ENCODE measurements at regions not wholly inside any gene's neighbourhood (a gene's known extent, or its start where the extent isn't known, plus 50 kb on each side); places are given as distances from the start of the nearest gene placed in this dataset.

DNA sequence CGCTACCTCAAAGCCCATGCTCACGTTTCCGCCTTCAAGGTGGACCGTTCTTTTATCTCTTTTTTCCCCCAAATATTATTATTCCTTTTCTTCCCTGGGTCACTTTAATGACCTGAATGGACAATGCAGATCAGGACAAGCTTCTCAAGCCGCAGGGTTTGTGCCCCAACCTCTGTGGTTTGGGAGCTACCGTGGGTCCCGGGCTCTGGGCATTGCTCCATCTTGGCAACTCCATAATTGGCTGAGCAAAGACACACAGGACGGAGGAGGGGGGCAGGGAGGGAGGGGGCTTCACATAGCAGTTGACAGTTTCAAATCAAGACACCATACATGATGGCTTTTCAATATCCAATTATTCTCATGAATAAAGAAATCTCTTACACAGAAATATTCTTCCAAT lies 308.1 kb upstream of the FZD8 start:
- Mint-ChIP-seq H3K36me3 (ENCODE audit: low read depth) (no peaks in the 10 kb centered on the region), H3K4me3 (no peak overlapping the region), H3K4me1 (no peaks in the 10 kb centered on the region), H3K9me3 (no peaks in the 10 kb centered on the region), H3K27ac (no peak overlapping the region), H3K27me3 (no peaks in the 10 kb centered on the region)
- ATAC-seq (ENCODE audit: low read depth): no peak
- CTCF ChIA-PET: no interaction called here
- intact Hi-C loops (cut with micrococcal nuclease): no loop called here
- DNase-seq: no peak
- TF ChIP-seq CTCF (IDR thresholded peaks at IDR 0.05): no peak
- POLR2A ChIA-PET: no interaction called here

DNA sequence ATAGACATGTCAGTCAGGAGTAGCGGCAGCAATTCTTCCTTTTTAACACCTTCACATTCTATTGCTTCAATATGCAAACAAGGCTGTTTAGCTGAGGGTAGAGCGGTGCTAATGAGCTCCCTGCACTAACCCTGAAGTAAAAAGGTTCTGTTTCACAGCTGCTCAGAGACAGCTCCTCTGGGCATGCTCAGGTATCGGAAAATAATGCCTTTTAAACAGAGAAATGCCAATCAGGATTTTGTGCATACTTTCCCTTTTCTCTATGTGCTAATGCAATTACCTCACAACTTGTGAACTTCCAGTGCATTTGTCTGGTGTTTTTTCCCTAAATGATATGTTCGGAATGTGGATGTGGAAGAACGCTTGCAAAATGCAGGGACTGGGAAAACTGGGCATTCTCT lies 307.7 kb upstream of the FZD8 start:
- H3K27ac Mint-ChIP-seq: no peak overlapping the region
- no peaks in the 10 kb centered on the region for H3K4me1 Mint-ChIP-seq
- H3K27me3 Mint-ChIP-seq: no peaks in the 10 kb centered on the region
- no peak overlapping the region for H3K4me3 Mint-ChIP-seq
- intact Hi-C loops (cut with micrococcal nuclease): no loop called here
- no peak for ATAC-seq (ENCODE audit: low read depth)
- H3K9me3 Mint-ChIP-seq: no peaks in the 10 kb centered on the region
- POLR2A ChIA-PET: no interaction called here
- H3K36me3 Mint-ChIP-seq (ENCODE audit: low read depth): no peaks in the 10 kb centered on the region
- CTCF ChIA-PET: no interaction called here
- no peak for TF ChIP-seq CTCF (IDR thresholded peaks at IDR 0.05)
- DNase-seq: no peak

DNA sequence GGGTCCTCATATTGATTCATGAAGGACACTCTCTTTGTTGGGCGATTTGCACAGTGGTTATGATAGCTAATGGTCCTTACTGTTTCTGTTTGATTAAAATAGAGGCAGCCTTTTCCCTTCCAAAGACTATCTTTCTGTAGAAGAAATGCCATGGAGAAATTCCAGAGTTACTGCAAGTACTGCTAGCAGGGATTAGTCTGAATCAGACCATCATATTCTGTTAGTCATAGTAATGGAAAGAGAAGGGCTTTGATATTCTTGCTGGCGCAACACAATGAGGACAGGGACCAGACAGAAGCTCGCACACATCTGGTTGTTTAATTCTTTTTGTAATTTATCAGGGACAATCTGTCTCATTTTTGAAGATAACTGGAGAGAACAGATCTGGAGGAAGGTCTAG lies 304.5 kb upstream of the FZD8 start:
- Mint-ChIP-seq H3K4me3 (no peak overlapping the region), H3K9me3 (no peaks in the 10 kb centered on the region), H3K36me3 (ENCODE audit: low read depth) (no peaks in the 10 kb centered on the region), H3K27me3 (no peaks in the 10 kb centered on the region), H3K4me1 (no peaks in the 10 kb centered on the region), H3K27ac (no peak overlapping the region)
- intact Hi-C loops (cut with micrococcal nuclease): no loop called here
- DNase-seq (no peak), ATAC-seq (ENCODE audit: low read depth) (no peak)
- ChIA-PET POLR2A (no interaction called here), CTCF (no interaction called here)
- no peak for TF ChIP-seq CTCF (IDR thresholded peaks at IDR 0.05)

DNA sequence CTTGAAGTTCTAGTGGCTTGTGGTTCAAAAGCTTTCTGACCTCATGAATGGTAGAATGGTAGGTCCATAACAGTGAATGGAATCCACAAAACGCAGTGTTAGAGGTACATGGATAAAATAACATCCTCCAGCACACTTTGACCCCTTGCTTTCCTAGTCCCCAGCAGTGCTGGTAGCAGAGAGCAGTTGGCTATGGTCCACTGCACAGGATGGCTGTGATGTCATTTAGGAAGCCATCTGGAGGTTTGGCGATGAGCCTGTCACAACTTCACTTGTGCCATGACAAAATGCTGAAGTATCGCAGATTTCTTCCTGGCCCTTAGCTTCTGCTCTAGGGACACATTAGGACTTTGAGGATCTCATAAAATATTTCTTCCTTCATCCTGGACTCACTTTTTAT lies 300.0 kb upstream of the FZD8 start:
- Mint-ChIP-seq H3K4me3 (no peak overlapping the region), H3K4me1 (no peaks in the 10 kb centered on the region), H3K27ac (no peak overlapping the region), H3K36me3 (ENCODE audit: low read depth) (no peaks in the 10 kb centered on the region), H3K27me3 (no peaks in the 10 kb centered on the region), H3K9me3 (no peaks in the 10 kb centered on the region)
- DNase-seq (no peak), ATAC-seq (ENCODE audit: low read depth) (no peak)
- CTCF ChIA-PET: no interaction called here
- POLR2A ChIA-PET: no interaction called here
- no peak for TF ChIP-seq CTCF (IDR thresholded peaks at IDR 0.05)
- intact Hi-C loops (cut with micrococcal nuclease): no loop called here

GRCh38 chr10:35940141-35941041 lies 298.3 kb upstream of the FZD8 start:
- intact Hi-C loops (cut with micrococcal nuclease): no loop called here
- CTCF ChIA-PET: no interaction called here

More at GRCh38 chr10:35940141-35941041, 298.3 kb upstream of the FZD8 start:
- Mint-ChIP-seq H3K27me3 (no peaks in the 10 kb centered on the region), H3K9me3 (no peaks in the 10 kb centered on the region), H3K4me3 (no peak overlapping the region), H3K4me1 (no peaks in the 10 kb centered on the region), H3K36me3 (ENCODE audit: low read depth) (no peaks in the 10 kb centered on the region), H3K27ac (no peak overlapping the region)
- ATAC-seq (ENCODE audit: low read depth): no peak
- POLR2A ChIA-PET: no interaction called here
- no peak for DNase-seq
- TF ChIP-seq CTCF (IDR thresholded peaks at IDR 0.05): no peak
